ENCODE measurements at regions not wholly inside any gene's neighbourhood (a gene's known extent, or its start where the extent isn't known, plus 50 kb on each side); places are given as distances from the start of the nearest gene placed in this dataset.

DNA sequence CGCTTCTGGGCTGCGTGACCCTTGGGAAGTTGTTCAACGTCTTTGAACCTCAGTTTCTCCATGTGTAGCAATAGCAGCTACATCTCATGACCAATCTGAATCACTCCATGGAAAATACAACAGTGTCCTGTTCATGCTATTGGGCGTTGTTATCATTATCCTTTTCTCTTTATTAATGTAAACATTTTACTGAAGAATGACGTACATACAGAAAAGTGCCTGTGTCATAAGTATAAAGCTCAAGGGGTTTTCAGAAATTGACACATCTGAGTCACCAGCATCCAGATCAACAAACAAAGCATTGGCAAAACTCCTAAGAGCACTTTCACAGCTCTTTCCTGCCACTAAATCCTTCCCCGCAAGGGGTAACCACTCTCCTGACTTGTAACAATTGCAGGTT lies 438.4 kb downstream of the XYLT1 start (continued):
- no peak for TF ChIP-seq SP2 (IDR thresholded peaks at IDR 0.05; ENCODE audit: low read length)
- TF ChIP-seq, protein P1, sequence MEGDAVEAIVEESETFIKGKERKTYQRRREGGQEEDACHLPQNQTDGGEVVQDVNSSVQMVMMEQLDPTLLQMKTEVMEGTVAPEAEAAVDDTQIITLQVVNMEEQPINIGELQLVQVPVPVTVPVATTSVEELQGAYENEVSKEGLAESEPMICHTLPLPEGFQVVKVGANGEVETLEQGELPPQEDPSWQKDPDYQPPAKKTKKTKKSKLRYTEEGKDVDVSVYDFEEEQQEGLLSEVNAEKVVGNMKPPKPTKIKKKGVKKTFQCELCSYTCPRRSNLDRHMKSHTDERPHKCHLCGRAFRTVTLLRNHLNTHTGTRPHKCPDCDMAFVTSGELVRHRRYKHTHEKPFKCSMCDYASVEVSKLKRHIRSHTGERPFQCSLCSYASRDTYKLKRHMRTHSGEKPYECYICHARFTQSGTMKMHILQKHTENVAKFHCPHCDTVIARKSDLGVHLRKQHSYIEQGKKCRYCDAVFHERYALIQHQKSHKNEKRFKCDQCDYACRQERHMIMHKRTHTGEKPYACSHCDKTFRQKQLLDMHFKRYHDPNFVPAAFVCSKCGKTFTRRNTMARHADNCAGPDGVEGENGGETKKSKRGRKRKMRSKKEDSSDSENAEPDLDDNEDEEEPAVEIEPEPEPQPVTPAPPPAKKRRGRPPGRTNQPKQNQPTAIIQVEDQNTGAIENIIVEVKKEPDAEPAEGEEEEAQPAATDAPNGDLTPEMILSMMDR (IDR thresholded peaks at IDR 0.05; ENCODE audit: control extremely low read depth in 1 of 3, insufficient read depth in 1 of 3, low read depth in 1 of 3, low read length in 3 of 3) = no peak
- no peak for TF ChIP-seq SP1 (IDR thresholded peaks at IDR 0.05; ENCODE audit: low read depth, low read length)

Data from H1 (cell line).